H9 (cell line): ENCODE measurements at regions not wholly inside any gene's neighbourhood (a gene's known extent, or its start where the extent isn't known, plus 50 kb on each side); places are given as distances from the start of the nearest gene placed in this dataset.

ENCODE experiments used
- DNase-seq: peaks from one replicate; pipeline ENCODE4 v3.0.0-alpha.2; 2017
- H2AFZ ChIP-seq: one replicate; pipeline ENCODE4 v1.6.1; 2013; ENCODE audit warnings: mild to moderate bottlenecking, low read length, control low read depth, moderate library complexity
- H2AK5ac ChIP-seq: 2 replicates; pipeline ENCODE4 v1.6.1; 2013; ENCODE audit warnings: low read length, control low read depth, mixed read lengths; ENCODE audit not compliant: insufficient read length
- H2BK120ac ChIP-seq: one replicate; pipeline ENCODE4 v1.6.1; 2013; ENCODE audit warnings: low read depth, mild to moderate bottlenecking, low read length, control low read depth, inconsistent platforms; ENCODE audit not compliant: poor library complexity, severe bottlenecking
- H2BK12ac ChIP-seq: 2 replicates; pipeline ENCODE4 v1.6.1; 2013; ENCODE audit warnings: low read length, control low read depth, mixed read lengths, low read depth; ENCODE audit not compliant: insufficient read length
- H2BK15ac ChIP-seq: 2 replicates; pipeline ENCODE4 v1.6.1; 2013; ENCODE audit warnings: low read depth, low read length, control low read depth
- H2BK20ac ChIP-seq: one replicate; pipeline ENCODE4 v1.6.1; 2013; ENCODE audit warnings: low read depth, mild to moderate bottlenecking, low read length, control low read depth, inconsistent platforms; ENCODE audit not compliant: poor library complexity, severe bottlenecking
- H2BK5ac ChIP-seq: 2 replicates; pipeline ENCODE4 v1.6.1; 2013; ENCODE audit warnings: low read length, control low read depth, mixed read lengths; ENCODE audit not compliant: insufficient read length
- H3K14ac ChIP-seq: 2 replicates; pipeline ENCODE4 v1.6.1; 2013; ENCODE audit warnings: low read length, control low read depth; ENCODE audit not compliant: insufficient read depth
- H3K18ac ChIP-seq: 2 replicates; pipeline ENCODE4 v1.6.1; 2013; ENCODE audit warnings: low read depth, mild to moderate bottlenecking, mixed read lengths, low read length, control low read depth; ENCODE audit not compliant: insufficient read length
- H3K23ac ChIP-seq: 2 replicates; pipeline ENCODE4 v1.6.1; 2013; ENCODE audit warnings: low read length, control low read depth, mixed read lengths, low read depth; ENCODE audit not compliant: insufficient read length
- H3K23me2 ChIP-seq: 2 replicates; pipeline ENCODE4 v1.6.1; 2013; ENCODE audit warnings: low read depth, mild to moderate bottlenecking, mixed read lengths, low read length, control low read depth; ENCODE audit not compliant: insufficient read length, poor library complexity, severe bottlenecking
- H3K27ac ChIP-seq: 2 replicates; pipeline ENCODE4 v1.5.1; 2013; ENCODE audit warnings: low read length, control low read depth, mixed read lengths, low read depth; ENCODE audit not compliant: insufficient read length
- H3K27me3 ChIP-seq: 2 replicates; pipeline ENCODE4 v1.6.1; 2013; ENCODE audit warnings: low read length, control low read depth, inconsistent platforms; ENCODE audit not compliant: insufficient read depth
- H3K4ac ChIP-seq: 2 replicates; pipeline ENCODE4 v1.6.1; 2013; ENCODE audit warnings: low read depth, mild to moderate bottlenecking, control low read depth, inconsistent platforms, low read length, moderate library complexity
- H3K4me1 ChIP-seq: 2 replicates; pipeline ENCODE4 v1.6.1; 2013; ENCODE audit warnings: low read length, control low read depth, inconsistent platforms; ENCODE audit not compliant: insufficient read depth
- H3K4me2 ChIP-seq: 2 replicates; pipeline ENCODE4 v1.6.1; 2013; ENCODE audit warnings: low read length, control low read depth, mixed read lengths; ENCODE audit not compliant: insufficient read length, insufficient read depth
- H3K56ac ChIP-seq: 2 replicates; pipeline ENCODE4 v1.6.1; 2013; ENCODE audit warnings: low read depth, mild to moderate bottlenecking, mixed read lengths, low read length, control low read depth; ENCODE audit not compliant: insufficient read length
- H3K79me1 ChIP-seq: 2 replicates; pipeline ENCODE4 v1.6.1; 2013; ENCODE audit warnings: low read depth, mild to moderate bottlenecking, moderate library complexity, low read length, control low read depth, inconsistent platforms; ENCODE audit not compliant: insufficient read depth, poor library complexity, severe bottlenecking
- H3K79me2 ChIP-seq: 2 replicates; pipeline ENCODE4 v1.6.1; 2013; ENCODE audit warnings: low read length, control low read depth, inconsistent platforms; ENCODE audit not compliant: insufficient read depth
- H3K9ac ChIP-seq: 2 replicates; pipeline ENCODE4 v1.6.1; 2013; ENCODE audit warnings: low read length, control low read depth, mixed read lengths; ENCODE audit not compliant: insufficient read length; ENCODE audit errors: extremely low read depth
- H3K9me3 ChIP-seq: one replicate; pipeline ENCODE4 v1.6.1; 2013; ENCODE audit warnings: low read depth, low read length, inconsistent platforms; ENCODE audit not compliant: control insufficient read depth
- H3T11ph ChIP-seq: one replicate; pipeline ENCODE4 v1.6.1; 2013; ENCODE audit warnings: mild to moderate bottlenecking, low read length, control low read depth, inconsistent platforms
- H4K20me1 ChIP-seq: one replicate; pipeline ENCODE4 v1.6.1; 2013; ENCODE audit not compliant: control insufficient read depth, insufficient read length, insufficient read depth
- H4K5ac ChIP-seq: 2 replicates; pipeline ENCODE4 v1.6.1; 2013; ENCODE audit warnings: low read depth, mild to moderate bottlenecking, mixed read lengths, low read length, control low read depth; ENCODE audit not compliant: insufficient read length
- H4K8ac ChIP-seq: replicated peaks from 2 replicates; pipeline ENCODE4 v1.6.1; 2013; ENCODE audit warnings: low read length, control low read depth, mixed read lengths, low read depth; ENCODE audit not compliant: insufficient read length
- H4K91ac ChIP-seq: 2 replicates; pipeline ENCODE4 v1.6.1; 2013; ENCODE audit warnings: low read depth, mild to moderate bottlenecking, moderate library complexity, mixed read lengths, low read length, control low read depth; ENCODE audit not compliant: insufficient read length
- H3K27ac Mint-ChIP-seq, 3 experiments: 2 replicates in 2 of 3; 3 replicates in 1 of 3; pipeline ENCODE4 v1.8.0; 2020 to 2021; ENCODE audit warnings: mixed read lengths in 3 of 3, mild to moderate bottlenecking in 1 of 3, moderate library complexity in 1 of 3
- H3K27me3 Mint-ChIP-seq: 2 replicates; pipeline ENCODE4 v1.8.0; 2021; ENCODE audit warnings: low read depth, mild to moderate bottlenecking, moderate library complexity, mixed read lengths
- H3K36me3 Mint-ChIP-seq, 3 experiments: 2 replicates in 2 of 3; 3 replicates in 1 of 3; pipeline ENCODE4 v1.8.0; 2020 to 2021; ENCODE audit warnings: low read depth in 3 of 3, mixed read lengths in 3 of 3; ENCODE audit not compliant: insufficient read depth in 1 of 3
- H3K4me1 Mint-ChIP-seq, 2 experiments: 2 replicates each; pipeline ENCODE4 v1.8.0; 2020; ENCODE audit warnings: mixed read lengths in 2 of 2
- H3K4me3 Mint-ChIP-seq, 2 experiments: 2 replicates in 1 of 2; 3 replicates in 1 of 2; pipeline ENCODE4 v1.8.0; 2020 to 2021; ENCODE audit warnings: mild to moderate bottlenecking in 2 of 2, mixed read lengths in 2 of 2, moderate library complexity in 1 of 2
- H3K9me3 Mint-ChIP-seq, 2 experiments: 2 replicates in 1 of 2; 3 replicates in 1 of 2; pipeline ENCODE4 v1.8.0; 2020; ENCODE audit warnings: mild to moderate bottlenecking in 2 of 2, mixed read lengths in 2 of 2, moderate library complexity in 1 of 2
- CTCF ChIP-seq: fragments of 200-600 bp; sonication (generic); conservative IDR thresholded peaks from 3 replicates; pipeline ENCODE4 v1.8.0; 2021; ENCODE audit warnings: antibody characterized with exemption, mild to moderate bottlenecking
- WGBS: extraction: QIAGEN DNeasy Blood & Tissue Kit; methylation state at CpG from one replicate; pipeline ENCODE4 v1.1.7; 2013; ENCODE audit warnings: missing lambda C conversion rate, low lambda C conversion rate, mixed read lengths; ENCODE audit not compliant: insufficient read length; ENCODE audit errors: extremely low coverage; 5-methylcytosine and 5-hydroxymethylcytosine counted together

GRCh38 chr18:22585821-22586220 lies 168.1 kb upstream of the CTAGE1 start:
- Histone ChIP-seq H3K79me2 (no peaks in the 10 kb centered on the region), H3K27me3 (no peaks in the 10 kb centered on the region), H3K79me1 (no peaks in the 10 kb centered on the region), H3K9me3 (no peaks in the 10 kb centered on the region), H3K9ac (no peak overlapping the region), H3K18ac (no peak overlapping the region), H4K5ac (no peak overlapping the region), H3K4ac (no peak overlapping the region), H3T11ph (no peak overlapping the region), H3K56ac (no peak overlapping the region), H2BK120ac (no peak overlapping the region), H2AK5ac (no peak overlapping the region), H3K4me1 (no peaks in the 10 kb centered on the region), H2AFZ (no peak overlapping the region), H2BK20ac (no peak overlapping the region), H2BK5ac (no peak overlapping the region), H3K23me2 (no peaks in the 10 kb centered on the region), H4K91ac (no peak overlapping the region), H3K14ac (no peak overlapping the region), H4K8ac (no peak overlapping the region), H2BK12ac (no peak overlapping the region), H3K23ac (no peak overlapping the region), H4K20me1 (no peaks in the 10 kb centered on the region), H2BK15ac (no peak overlapping the region), H3K4me2 (no peak overlapping the region), H3K27ac (no peak overlapping the region)
- no CpG with 5 or more reads among the region's 2 CpGs for WGBS
- Mint-ChIP-seq H3K27me3 (peaks cover 6% of the 10 kb centered on the region), H3K9me3 (no peaks in the 10 kb centered on the region), H3K36me3 (no peaks in the 10 kb centered on the region), H3K4me3 (no peak overlapping the region), H3K4me1 (no peaks in the 10 kb centered on the region), H3K27ac (no peak overlapping the region)
- no peak for TF ChIP-seq CTCF
- DNase-seq: no peak
